ENCODE measurements at regions not wholly inside any gene's neighbourhood (a gene's known extent, or its start where the extent isn't known, plus 50 kb on each side); places are given as distances from the start of the nearest gene placed in this dataset.
A peak's percentile ranks its signal among the peaks of the same experiment; 100 is the strongest.

DNA sequence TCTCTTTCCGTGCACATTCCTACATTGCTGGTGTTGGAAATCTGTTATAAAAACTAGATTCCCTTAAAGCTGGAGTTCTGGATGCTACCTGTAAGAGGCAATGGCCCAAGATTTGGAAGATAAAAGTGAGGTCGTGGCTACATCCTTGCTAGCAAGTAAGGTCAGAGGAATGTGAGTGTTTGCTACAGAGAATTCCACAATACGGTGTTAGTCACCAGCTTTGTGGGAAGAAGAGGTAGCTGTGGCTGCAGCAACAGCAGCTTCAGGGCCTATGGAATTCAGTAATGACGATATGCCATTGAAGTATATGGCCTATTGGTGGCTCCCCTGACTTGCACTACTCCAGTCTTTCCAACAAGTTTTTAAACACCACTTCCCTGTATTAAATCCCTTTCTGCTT is 227.7 kb upstream of the TMEM260 start:
- no peak overlapping the region for H3K9ac ChIP-seq (ENCODE audit: low read depth, low read length)
- H3K4me2 ChIP-seq (ENCODE audit: insufficient read depth, low read length) = no peak overlapping the region
- no peaks in the 10 kb centered on the region; the same call in 1 of the 2 replicates for H3K36me3 ChIP-seq (ENCODE audit: insufficient read depth, low read length)
- no peaks in the 10 kb centered on the region for H3K4me1 ChIP-seq (ENCODE audit: insufficient read depth, low read length)
- H3K79me2 ChIP-seq (ENCODE audit: insufficient read depth, low read length) = no peaks in the 10 kb centered on the region
- no peaks in the 10 kb centered on the region for H3K27me3 ChIP-seq (ENCODE audit: insufficient read depth, low read length, poor library complexity)
- H3K4me3 ChIP-seq (ENCODE audit: low read depth in 1 of 2, low read length in 2 of 2) = no peak overlapping the region
- no peak for DNase-seq
- no peak overlapping the region for H3K27ac ChIP-seq (ENCODE audit: low read length)
- no peak for ATAC-seq (ENCODE audit: insufficient read depth, low read depth)
- no peak overlapping the region for H2AFZ ChIP-seq (ENCODE audit: low read depth, low read length)
- H4K20me1 ChIP-seq (ENCODE audit: insufficient read depth, low read length) = no peaks in the 10 kb centered on the region
- H3K9me3 ChIP-seq (ENCODE audit: insufficient read depth, low read length, severe bottlenecking) = peaks cover 4% of the 10 kb centered on the region
- no peak for TF ChIP-seq EZH2 (IDR thresholded peaks at IDR 0.05; ENCODE audit: borderline replicate concordance, low read depth, low read length, severe bottlenecking)
- TF ChIP-seq, protein P1, sequence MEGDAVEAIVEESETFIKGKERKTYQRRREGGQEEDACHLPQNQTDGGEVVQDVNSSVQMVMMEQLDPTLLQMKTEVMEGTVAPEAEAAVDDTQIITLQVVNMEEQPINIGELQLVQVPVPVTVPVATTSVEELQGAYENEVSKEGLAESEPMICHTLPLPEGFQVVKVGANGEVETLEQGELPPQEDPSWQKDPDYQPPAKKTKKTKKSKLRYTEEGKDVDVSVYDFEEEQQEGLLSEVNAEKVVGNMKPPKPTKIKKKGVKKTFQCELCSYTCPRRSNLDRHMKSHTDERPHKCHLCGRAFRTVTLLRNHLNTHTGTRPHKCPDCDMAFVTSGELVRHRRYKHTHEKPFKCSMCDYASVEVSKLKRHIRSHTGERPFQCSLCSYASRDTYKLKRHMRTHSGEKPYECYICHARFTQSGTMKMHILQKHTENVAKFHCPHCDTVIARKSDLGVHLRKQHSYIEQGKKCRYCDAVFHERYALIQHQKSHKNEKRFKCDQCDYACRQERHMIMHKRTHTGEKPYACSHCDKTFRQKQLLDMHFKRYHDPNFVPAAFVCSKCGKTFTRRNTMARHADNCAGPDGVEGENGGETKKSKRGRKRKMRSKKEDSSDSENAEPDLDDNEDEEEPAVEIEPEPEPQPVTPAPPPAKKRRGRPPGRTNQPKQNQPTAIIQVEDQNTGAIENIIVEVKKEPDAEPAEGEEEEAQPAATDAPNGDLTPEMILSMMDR (IDR thresholded peaks at IDR 0.05; ENCODE audit: borderline replicate concordance, extremely low read depth, low read length, poor library complexity, severe bottlenecking) = no peak

DNA sequence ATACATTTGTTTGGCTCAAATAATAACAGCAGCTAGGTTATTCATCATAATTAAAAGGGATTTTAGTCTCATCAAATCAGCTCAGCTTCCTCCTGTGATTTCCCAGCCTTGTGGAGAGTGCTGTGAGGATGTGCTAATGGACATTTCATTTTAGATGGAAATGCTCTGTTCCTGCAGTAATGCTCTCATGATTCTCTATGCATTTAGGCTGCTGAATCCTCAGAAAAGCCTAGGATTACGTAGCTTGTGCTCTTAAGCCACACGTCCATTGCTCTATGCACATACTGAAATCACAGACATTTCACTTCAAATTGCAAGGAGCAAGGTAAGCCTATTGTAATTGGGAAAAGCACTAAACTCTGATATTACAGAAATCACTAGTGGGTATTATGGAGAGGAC is 226.6 kb upstream of the TMEM260 start:
- H3K27ac ChIP-seq (ENCODE audit: low read length) = no peak overlapping the region
- peaks cover 11% of the 10 kb centered on the region for H3K4me1 ChIP-seq (ENCODE audit: insufficient read depth, low read length)
- H4K20me1 ChIP-seq (ENCODE audit: insufficient read depth, low read length) = no peaks in the 10 kb centered on the region
- H3K27me3 ChIP-seq (ENCODE audit: insufficient read depth, low read length, poor library complexity) = no peaks in the 10 kb centered on the region
- no peak overlapping the region for H3K9ac ChIP-seq (ENCODE audit: low read depth, low read length)
- no peak for TF ChIP-seq EZH2 (IDR thresholded peaks at IDR 0.05; ENCODE audit: borderline replicate concordance, low read depth, low read length, severe bottlenecking)
- TF ChIP-seq, protein P1 (IDR thresholded peaks at IDR 0.05; ENCODE audit: borderline replicate concordance, extremely low read depth, low read length, poor library complexity, severe bottlenecking) = no peak
- DNase-seq (no peak), ATAC-seq (ENCODE audit: insufficient read depth, low read depth) (no peak)
- H3K4me2 ChIP-seq (ENCODE audit: insufficient read depth, low read length) = no peak overlapping the region
- H3K9me3 ChIP-seq (ENCODE audit: insufficient read depth, low read length, severe bottlenecking) = peaks cover 4% of the 10 kb centered on the region
- no peak overlapping the region for H2AFZ ChIP-seq (ENCODE audit: low read depth, low read length)
- H3K36me3 ChIP-seq (ENCODE audit: insufficient read depth, low read length) = no peaks in the 10 kb centered on the region; the same call in 1 of the 2 replicates
- no peak overlapping the region for H3K4me3 ChIP-seq (ENCODE audit: low read depth in 1 of 2, low read length in 2 of 2)
- no peaks in the 10 kb centered on the region for H3K79me2 ChIP-seq (ENCODE audit: insufficient read depth, low read length)

DNA sequence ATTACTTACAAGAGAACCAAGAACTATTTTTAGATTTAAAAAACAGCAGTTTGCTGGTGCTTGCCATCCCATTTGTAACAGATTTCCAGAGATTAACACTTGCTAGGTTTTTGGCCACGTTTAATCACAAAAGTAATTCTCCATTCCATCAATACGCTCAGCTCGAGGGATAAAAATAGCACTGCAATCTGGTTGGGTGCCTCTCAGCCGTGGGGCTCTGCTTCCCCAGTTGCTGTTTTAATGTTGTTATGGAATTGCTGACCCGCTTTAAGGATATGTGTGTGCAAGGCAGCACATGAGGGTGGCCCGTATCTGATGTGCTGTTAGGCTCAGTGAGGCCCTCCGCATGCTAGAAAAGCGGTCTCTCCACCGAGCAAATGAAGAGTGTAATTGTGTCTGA is 222.2 kb upstream of the TMEM260 start:
- no peak for ATAC-seq (ENCODE audit: insufficient read depth, low read depth)
- peak overlapping the region; percentile 41 for H3K27ac ChIP-seq (ENCODE audit: low read length)

More for the DNA sequence above, 222.2 kb upstream of the TMEM260 start:
- Histone ChIP-seq H3K4me2 (ENCODE audit: insufficient read depth, low read length) (no peak overlapping the region), H4K20me1 (ENCODE audit: insufficient read depth, low read length) (no peaks in the 10 kb centered on the region), H3K4me3 (ENCODE audit: low read depth in 1 of 2, low read length in 2 of 2) (no peak overlapping the region), H3K36me3 (ENCODE audit: insufficient read depth, low read length) (no peaks in the 10 kb centered on the region), H2AFZ (ENCODE audit: low read depth, low read length) (no peak overlapping the region), H3K27me3 (ENCODE audit: insufficient read depth, low read length, poor library complexity) (no peaks in the 10 kb centered on the region), H3K9ac (ENCODE audit: low read depth, low read length) (no peak overlapping the region), H3K9me3 (ENCODE audit: insufficient read depth, low read length, severe bottlenecking) (no peaks in the 10 kb centered on the region), H3K79me2 (ENCODE audit: insufficient read depth, low read length) (no peaks in the 10 kb centered on the region), H3K4me1 (ENCODE audit: insufficient read depth, low read length) (peaks cover 39% of the 10 kb centered on the region)
- no peak for DNase-seq
- TF ChIP-seq, protein P1 (IDR thresholded peaks at IDR 0.05; ENCODE audit: borderline replicate concordance, extremely low read depth, low read length, poor library complexity, severe bottlenecking) = no peak
- TF ChIP-seq EZH2 (IDR thresholded peaks at IDR 0.05; ENCODE audit: borderline replicate concordance, low read depth, low read length, severe bottlenecking) = no peak

Data from DND-41 (cell line).